H1 (cell line): ENCODE measurements at regions not wholly inside any gene's neighbourhood (a gene's known extent, or its start where the extent isn't known, plus 50 kb on each side); places are given as distances from the start of the nearest gene placed in this dataset.

Experiments used
- CTCF ChIA-PET: fragments of 300-600 bp; sonication (Branson Sonifier 250); formaldehyde crosslinking; loops from one replicate; lab custom pipeline; 2021; ENCODE audit not compliant: partially characterized antibody; lab: Charles Lee
- POLR2A ChIA-PET: fragments of 300-600 bp; sonication (Branson Sonifier 250); formaldehyde crosslinking; loops from one replicate; lab custom pipeline; 2021; ENCODE audit warnings: inconsistent platforms; ENCODE audit not compliant: partially characterized antibody; lab: Charles Lee
- DNase-seq, 2 experiments: peaks; one replicate each; pipeline versions ENCODE4 v3.0.0 to v3.0.0-alpha.2; 2010 to 2022; ENCODE audit warnings: low spot score in 2 of 2, low read depth in 1 of 2, mixed read lengths in 1 of 2
- FAIRE-seq: peaks from 2 replicates; lab custom pipeline; 2011; peaks lifted over from hg19 to GRCh38; lab: Jason Lieb, UNC
- H2AFZ ChIP-seq: 2 replicates; pipeline ENCODE4 v1.8.1; 2012; ENCODE audit warnings: low read length, inconsistent platforms
- H2AK5ac ChIP-seq: 2 replicates; pipeline ENCODE4 v1.6.1; 2013; ENCODE audit warnings: low read depth, low read length
- H2BK120ac ChIP-seq: replicated peaks from 2 replicates; pipeline ENCODE3; 2013; ENCODE audit warnings: low read depth, low read length, inconsistent platforms
- H2BK12ac ChIP-seq: 2 replicates; pipeline ENCODE4 v1.6.1; 2013; ENCODE audit warnings: low read depth, low read length
- H2BK15ac ChIP-seq: 2 replicates; pipeline ENCODE4 v1.6.1; 2013; ENCODE audit warnings: low read length
- H2BK20ac ChIP-seq: 2 replicates; pipeline ENCODE4 v1.6.1; 2013; ENCODE audit warnings: low read length
- H2BK5ac ChIP-seq: 2 replicates; pipeline ENCODE4 v1.6.1; 2013; ENCODE audit warnings: low read depth, low read length
- H3K14ac ChIP-seq: 2 replicates; pipeline ENCODE4 v1.6.1; 2013; ENCODE audit warnings: inconsistent platforms; ENCODE audit not compliant: insufficient read length
- H3K18ac ChIP-seq: 2 replicates; pipeline ENCODE4 v1.6.1; 2013; ENCODE audit warnings: low read length; ENCODE audit errors: extremely low read depth
- H3K23ac ChIP-seq: 2 replicates; pipeline ENCODE4 v1.6.1; 2013; ENCODE audit warnings: inconsistent platforms; ENCODE audit not compliant: insufficient read length
- H3K23me2 ChIP-seq: 2 replicates; pipeline ENCODE4 v1.6.1; 2013; ENCODE audit warnings: low read depth, low read length
- H3K27ac ChIP-seq: 2 replicates; pipeline ENCODE4 v1.6.1; 2011; ENCODE audit warnings: low read depth, low read length, inconsistent platforms
- H3K27me3 ChIP-seq, 4 experiments: replicated peaks in 1 of 4; 1 replicate in 1 of 4; 2 replicates in 3 of 4; pipeline versions ENCODE4 v1.6.1 to v1.8.1; 2011 to 2013; ENCODE audit warnings: low read length in 3 of 4, mild to moderate bottlenecking in 3 of 4, inconsistent platforms in 2 of 4, mixed read lengths in 2 of 4, moderate library complexity in 1 of 4; ENCODE audit not compliant: control insufficient read depth in 3 of 4, insufficient read depth in 3 of 4; ENCODE audit errors: extremely low read depth in 1 of 4
- H3K36me3 ChIP-seq, 4 experiments: 2 replicates each; pipeline versions ENCODE4 v1.6.1 to v1.8.1; 2011 to 2013; ENCODE audit warnings: mild to moderate bottlenecking in 4 of 4, low read length in 3 of 4, moderate library complexity in 2 of 4, control low read depth in 1 of 4, inconsistent platforms in 1 of 4; ENCODE audit not compliant: insufficient read depth in 4 of 4, control insufficient read depth in 2 of 4
- H3K4ac ChIP-seq: replicated peaks from 2 replicates; pipeline ENCODE3; 2013; ENCODE audit warnings: low read length, low read depth, mixed read lengths, inconsistent platforms; ENCODE audit not compliant: insufficient read length
- H3K4me1 ChIP-seq, 4 experiments: replicated peaks in 1 of 4; 1 replicate in 1 of 4; 2 replicates in 3 of 4; pipeline versions ENCODE4 v1.6.1 to v1.8.1; 2011 to 2013; ENCODE audit warnings: low read length in 3 of 4, inconsistent platforms in 2 of 4, mixed read lengths in 1 of 4; ENCODE audit not compliant: insufficient read depth in 4 of 4, control insufficient read depth in 3 of 4
- H3K4me2 ChIP-seq, 2 experiments: 2 replicates each; pipeline versions ENCODE4 v1.6.1 to v1.8.1; 2011 to 2013; ENCODE audit warnings: low read depth in 2 of 2, low read length in 2 of 2, control low read depth in 1 of 2, inconsistent platforms in 1 of 2, mild to moderate bottlenecking in 1 of 2; ENCODE audit not compliant: insufficient read depth in 1 of 2
- H3K4me3 ChIP-seq, 4 experiments: fragments of 200-600, 300-600 bp in 1 of 4; sonication (generic), shearing (Covaris generic), sonication (Bioruptor Twin) in 1 of 4; 2 replicates each; pipeline versions ENCODE4 v1.5.1 to v1.8.1; 2011 to 2016; ENCODE audit warnings: low read length in 4 of 4, low read depth in 3 of 4, control low read depth in 2 of 4, inconsistent platforms in 2 of 4, mild to moderate bottlenecking in 2 of 4, mixed read lengths in 1 of 4, moderate library complexity in 1 of 4; ENCODE audit not compliant: insufficient read depth in 2 of 4; ENCODE audit errors: extremely low read depth in 1 of 4
- H3K56ac ChIP-seq: replicated peaks from 2 replicates; pipeline ENCODE3; 2013; ENCODE audit warnings: low read depth, mild to moderate bottlenecking, mixed read lengths, low read length, inconsistent platforms; ENCODE audit not compliant: insufficient read length
- H3K79me1 ChIP-seq: 2 replicates; pipeline ENCODE4 v1.6.1; 2013; ENCODE audit warnings: low read depth, low read length, control low read depth
- H3K79me2 ChIP-seq, 2 experiments: 2 replicates each; pipeline versions ENCODE4 v1.6.1 to v1.8.1; 2012 to 2013; ENCODE audit warnings: low read length in 2 of 2, mild to moderate bottlenecking in 2 of 2, inconsistent platforms in 1 of 2; ENCODE audit not compliant: insufficient read depth in 2 of 2, control insufficient read depth in 1 of 2
- H3K9ac ChIP-seq, 4 experiments: replicated peaks in 1 of 4; 1 replicate in 1 of 4; 2 replicates in 3 of 4; pipeline versions ENCODE4 v1.6.1 to v1.8.1; 2011 to 2013; ENCODE audit warnings: low read depth in 3 of 4, low read length in 3 of 4, control low read depth in 2 of 4, mild to moderate bottlenecking in 2 of 4, moderate library complexity in 2 of 4, inconsistent platforms in 1 of 4; ENCODE audit errors: extremely low read depth in 1 of 4
- H3K9me3 ChIP-seq, 2 experiments: 2 replicates each; pipeline versions ENCODE4 v1.6.1 to v1.8.1; 2012 to 2013; ENCODE audit warnings: mild to moderate bottlenecking in 2 of 2, moderate library complexity in 2 of 2, control low read depth in 1 of 2, inconsistent platforms in 1 of 2, low read depth in 1 of 2, low read length in 1 of 2, mixed read lengths in 1 of 2; ENCODE audit not compliant: insufficient read depth in 2 of 2
- H4K20me1 ChIP-seq, 2 experiments: replicated peaks in 1 of 2; 2 replicates each; pipeline versions ENCODE3 to v1.8.1; 2011 to 2013; ENCODE audit warnings: inconsistent platforms in 2 of 2, low read length in 2 of 2, mild to moderate bottlenecking in 1 of 2; ENCODE audit not compliant: insufficient read depth in 2 of 2, control insufficient read depth in 1 of 2
- H4K5ac ChIP-seq: 2 replicates; pipeline ENCODE4 v1.6.1; 2013; ENCODE audit warnings: low read length, low read depth, mixed read lengths, inconsistent platforms; ENCODE audit not compliant: insufficient read length
- H4K8ac ChIP-seq: 2 replicates; pipeline ENCODE4 v1.8.0; 2013; ENCODE audit warnings: mild to moderate bottlenecking, moderate library complexity, low read length, inconsistent platforms; ENCODE audit not compliant: insufficient read depth; ENCODE audit errors: extremely low read depth
- H4K91ac ChIP-seq: replicated peaks from 2 replicates; pipeline ENCODE3; 2013; ENCODE audit warnings: low read length, mixed read lengths, inconsistent platforms; ENCODE audit not compliant: insufficient read length
- ATF3 ChIP-seq: IDR thresholded peaks from 2 replicates; pipeline ENCODE4 v1.6.1; 2011; ENCODE audit warnings: low read depth, mild to moderate bottlenecking, low read length; ENCODE audit not compliant: insufficient read depth
- CHD2 ChIP-seq: IDR thresholded peaks from 2 replicates; pipeline ENCODE4 v1.6.1; 2012; ENCODE audit warnings: low read length, improper control_type of control experiment
- JUND ChIP-seq: IDR thresholded peaks from 2 replicates; pipeline ENCODE4 v1.6.1; 2011; ENCODE audit warnings: mild to moderate bottlenecking, improper control_type of control experiment, low read length
- MAX ChIP-seq: IDR thresholded peaks from 2 replicates; pipeline ENCODE4 v1.6.1; 2012; ENCODE audit warnings: inconsistent platforms
- SP1 ChIP-seq: IDR thresholded peaks from 2 replicates; pipeline ENCODE4 v1.6.1; 2011; ENCODE audit warnings: low read depth, low read length
- TEAD4 ChIP-seq: IDR thresholded peaks from 2 replicates; pipeline ENCODE4 v1.6.1; 2012; ENCODE audit warnings: low read depth, low read length, inconsistent platforms, mixed read lengths
- WGBS, 2 experiments: shearing (Covaris generic) in 1 of 2; methylation state at CpG; one replicate each; pipeline versions ENCODE4 v1.1.6 to v1.1.7; 2013 to 2015; ENCODE audit warnings: low lambda C conversion rate in 2 of 2, mixed read lengths in 2 of 2, inconsistent platforms in 1 of 2, low coverage in 1 of 2, missing lambda C conversion rate in 1 of 2; ENCODE audit not compliant: insufficient replicate concordance in 2 of 2, insufficient coverage in 1 of 2, insufficient read length in 1 of 2; ENCODE audit errors: extremely low coverage in 1 of 2, missing lambda C conversion rate in 1 of 2; 5-methylcytosine and 5-hydroxymethylcytosine counted together

GRCh38 chr20:62546606-62547005 is 70.8 kb upstream of the GATA5 start:
- Histone ChIP-seq H3K23me2 (peaks cover 6% of the 10 kb centered on the region; the same call in 1 of the 2 replicates), H3K27me3 (peaks cover 10 to 21% (median 16%) of the 10 kb centered on the region in 4 experiments), H2BK20ac (no peak overlapping the region), H3K36me3 (no peaks in the 10 kb centered on the region), H3K4me3 (no peak overlapping the region), H2BK15ac (no peak overlapping the region), H3K4me1 (peaks cover 0 to 6% (median under 1%) of the 10 kb centered on the region in 4 experiments; a peak in 5 of 7 replicates), H3K4ac (no peak overlapping the region), H4K8ac (no peak overlapping the region), H3K14ac (no peak overlapping the region), H2BK12ac (no peak overlapping the region), H3K4me2 (no peak overlapping the region), H3K9me3 (no peaks in the 10 kb centered on the region; a peak in 2 of 4 replicates), H3K9ac (no peak overlapping the region), H3K79me2 (no peaks in the 10 kb centered on the region), H2AFZ (no peak overlapping the region), H3K27ac (no peak overlapping the region), H4K20me1 (peaks cover 0 to 3% of the 10 kb centered on the region in 2 experiments), H2BK120ac (no peak overlapping the region), H3K79me1 (no peaks in the 10 kb centered on the region), H3K23ac (no peak overlapping the region), H2AK5ac (no peak overlapping the region), H4K91ac (no peak overlapping the region), H4K5ac (no peak overlapping the region), H2BK5ac (no peak overlapping the region), H3K18ac (no peak overlapping the region), H3K56ac (no peak overlapping the region)
- POLR2A ChIA-PET = no interaction called here
- FAIRE-seq (no peak), DNase-seq (no peak)
- CTCF ChIA-PET = interaction anchor here (1.0 to 2.1 kb wide), 5 partner anchors 9 to 64 kb away, joined by 3 to 5 read pairs (median 4); no protein-coding TSS in a partner anchor
- WGBS, 2 experiments = 93% methylated on average over 12 of the region's 12 CpGs; no CpG with 5 or more reads in 1 of the 2 experiments
- TF ChIP-seq CHD2 = no peak
- no peak for TF ChIP-seq MAX
- TF ChIP-seq SP1 = no peak
- no peak for TF ChIP-seq ATF3
- no peak for TF ChIP-seq TEAD4
- TF ChIP-seq JUND = no peak
